SK-N-SH treated with all-trans-retinoic acid at 6 μM for 48 hours (cell line): ENCODE measurements at regions not wholly inside any gene's neighbourhood (a gene's known extent, or its start where the extent isn't known, plus 50 kb on each side); places are given as distances from the start of the nearest gene placed in this dataset.

Source experiments
- ATAC-seq: fragments of 200-7000 bp; cut with Tn5 transposase; 3 replicates; pipeline ENCODE4 v1.9.1; 2020; ENCODE audit warnings: mild to moderate bottlenecking, moderate library complexity
- ARNTL ChIP-seq: fragments of 450-650 bp; formaldehyde crosslinking; IDR thresholded peaks from 2 replicates; pipeline ENCODE4 v1.5.0; 2020; ENCODE audit warnings: low read depth, mild to moderate bottlenecking, moderate library complexity, borderline replicate concordance
- BACH2 ChIP-seq: fragments of 250-450 bp; sonication (Bioruptor Pico); IDR thresholded peaks from 2 replicates; pipeline ENCODE4 v1.9.0; 2021; ENCODE audit warnings: mild to moderate bottlenecking, borderline replicate concordance
- CREB5 ChIP-seq: fragments of 250-450 bp; sonication (Bioruptor Pico); IDR thresholded peaks from 2 replicates; pipeline ENCODE4 v1.5.1; 2020; ENCODE audit warnings: low read depth, mild to moderate bottlenecking, moderate library complexity
- CSRNP3 ChIP-seq: fragments of 250-450 bp; sonication (Bioruptor Pico); IDR thresholded peaks from 2 replicates; pipeline ENCODE4 v1.5.1; 2021; ENCODE audit warnings: mild to moderate bottlenecking, moderate library complexity
- ESRRG ChIP-seq: fragments of 250-450 bp; sonication (Bioruptor Pico); IDR thresholded peaks from 2 replicates; pipeline ENCODE4 v1.6.1; 2021; ENCODE audit warnings: mild to moderate bottlenecking
- GLIS3 ChIP-seq: fragments of 250-450 bp; sonication (Bioruptor Pico); IDR thresholded peaks from 2 replicates; pipeline ENCODE4 v1.5.0; 2020; ENCODE audit warnings: mild to moderate bottlenecking, moderate library complexity
- ISL1 ChIP-seq: fragments of 250-450 bp; sonication (Bioruptor Pico); IDR thresholded peaks from 2 replicates; pipeline ENCODE4 v2.1.2; 2022; ENCODE audit warnings: mild to moderate bottlenecking, moderate library complexity
- OSR1 ChIP-seq: fragments of 250-450 bp; sonication (Bioruptor Pico); IDR thresholded peaks from 2 replicates; pipeline ENCODE4 v1.8.0; 2022; ENCODE audit warnings: moderate library complexity, mild to moderate bottlenecking, inconsistent platforms
- PATZ1 ChIP-seq: fragments of 250-450 bp; sonication (Bioruptor Pico); IDR thresholded peaks from 2 replicates; pipeline ENCODE4 v1.8.0; 2020; ENCODE audit warnings: mild to moderate bottlenecking, moderate library complexity, borderline replicate concordance
- POU6F1 ChIP-seq: fragments of 250-450 bp; sonication (Bioruptor Pico); IDR thresholded peaks from 2 replicates; pipeline ENCODE4 v1.8.0; 2021; ENCODE audit warnings: low read depth, mild to moderate bottlenecking, moderate library complexity, borderline replicate concordance
- PPARA ChIP-seq: fragments of 250-450 bp; sonication (Bioruptor Pico); IDR thresholded peaks from 2 replicates; pipeline ENCODE4 v1.5.0; 2020; ENCODE audit warnings: mild to moderate bottlenecking, borderline replicate concordance
- RARB ChIP-seq: fragments of 250-450 bp; sonication (Bioruptor Pico); IDR thresholded peaks from 2 replicates; pipeline ENCODE4 v1.8.0; 2021; ENCODE audit warnings: mild to moderate bottlenecking, moderate library complexity
- SNAI2 ChIP-seq: fragments of 250-450 bp; sonication (Bioruptor Pico); IDR thresholded peaks from 2 replicates; pipeline ENCODE4 v1.5.0; 2020; ENCODE audit warnings: mild to moderate bottlenecking, moderate library complexity
- TOX ChIP-seq: fragments of 250-450 bp; sonication (Bioruptor Pico); IDR thresholded peaks from 2 replicates; pipeline ENCODE4 v1.8.0; 2021; ENCODE audit warnings: mild to moderate bottlenecking, moderate library complexity, borderline replicate concordance
- TSHZ2 ChIP-seq: fragments of 250-450 bp; sonication (Bioruptor Pico); IDR thresholded peaks from 2 replicates; pipeline ENCODE4 v1.5.0; 2020; ENCODE audit warnings: mild to moderate bottlenecking, moderate library complexity
- ZC3H10 ChIP-seq: fragments of 250-450 bp; sonication (Bioruptor Pico); IDR thresholded peaks from 2 replicates; pipeline ENCODE4 v1.5.1; 2021; ENCODE audit warnings: mild to moderate bottlenecking, moderate library complexity
- ZFP3 ChIP-seq: fragments of 250-450 bp; sonication (Bioruptor Pico); IDR thresholded peaks from 2 replicates; pipeline ENCODE4 v1.5.0; 2020; ENCODE audit warnings: mild to moderate bottlenecking, moderate library complexity
- ZFP30 ChIP-seq: fragments of 450-650 bp; formaldehyde crosslinking; IDR thresholded peaks from 2 replicates; pipeline ENCODE4 v1.5.0; 2022; ENCODE audit warnings: mild to moderate bottlenecking, moderate library complexity
- ZNF565 ChIP-seq: fragments of 450-650 bp; formaldehyde crosslinking; conservative IDR thresholded peaks from 2 replicates; pipeline ENCODE4 v1.5.0; 2020; ENCODE audit warnings: low read depth, mild to moderate bottlenecking, moderate library complexity
- ZNF70 ChIP-seq: fragments of 450-650 bp; formaldehyde crosslinking; IDR thresholded peaks from 2 replicates; pipeline ENCODE4 v1.5.0; 2020; ENCODE audit warnings: mild to moderate bottlenecking, moderate library complexity
- ZNF8 ChIP-seq: fragments of 450-650 bp; formaldehyde crosslinking; IDR thresholded peaks from 2 replicates; pipeline ENCODE4 v1.5.0; 2020; ENCODE audit warnings: mild to moderate bottlenecking, moderate library complexity

GRCh38 chr4:181291615-181292014, 951.6 kb upstream of the TENM3 start (continued):
- TF ChIP-seq TSHZ2: no peak

- TF ChIP-seq ZNF8 (CRISPR knock-in tag): no peak
- TF ChIP-seq BACH2 (CRISPR knock-in tag): no peak
- TF ChIP-seq OSR1: no peak
- TF ChIP-seq SNAI2 (CRISPR knock-in tag): no peak
- no peak for TF ChIP-seq PPARA
- no peak for TF ChIP-seq ARNTL
- no peak for TF ChIP-seq PATZ1 (CRISPR knock-in tag)
- no peak for TF ChIP-seq ESRRG
- TF ChIP-seq ZC3H10 (CRISPR knock-in tag): no peak
- TF ChIP-seq ZNF70 (CRISPR knock-in tag): no peak
- no peak for TF ChIP-seq TOX (CRISPR knock-in tag)
- no peak for TF ChIP-seq GLIS3 (CRISPR knock-in tag)
- TF ChIP-seq, all 23 proteins: peak for 0
- ATAC-seq: no peak
Measured at GRCh38 chr4:181293014-181293413, 950.2 kb upstream of the TENM3 start.

GRCh38 chr4:181293541-181293940, 949.7 kb upstream of the TENM3 start:
- no peak for TF ChIP-seq ZC3H10 (CRISPR knock-in tag)
- no peak for TF ChIP-seq BACH2 (CRISPR knock-in tag)
- no peak for TF ChIP-seq ZFP30
- TF ChIP-seq, all 23 proteins: peak for 0
- no peak for ATAC-seq

- no peak for TF ChIP-seq ISL1
- no peak for TF ChIP-seq TSHZ2
- no peak for TF ChIP-seq CSRNP3 (CRISPR knock-in tag)
- TF ChIP-seq RARB (CRISPR knock-in tag): no peak
- no peak for TF ChIP-seq GLIS3 (CRISPR knock-in tag)
- no peak for TF ChIP-seq PPARA
- no peak for TF ChIP-seq BACH2 (CRISPR knock-in tag)
- no peak for TF ChIP-seq CREB5 (CRISPR knock-in tag)
- TF ChIP-seq ESRRG: no peak
- TF ChIP-seq PATZ1 (CRISPR knock-in tag): no peak
- TF ChIP-seq TOX (CRISPR knock-in tag): no peak
- TF ChIP-seq ZFP3 (CRISPR knock-in tag): no peak
- no peak for TF ChIP-seq POU6F1 (CRISPR knock-in tag)
- TF ChIP-seq ZNF565: no peak
- TF ChIP-seq SNAI2 (CRISPR knock-in tag): no peak
- no peak for ATAC-seq
Measured at GRCh38 chr4:181294421-181294820, 948.8 kb upstream of the TENM3 start.
